Fibroblast of skin of abdomen (primary cell): ENCODE measurements at regions not wholly inside any gene's neighbourhood (a gene's known extent, or its start where the extent isn't known, plus 50 kb on each side); places are given as distances from the start of the nearest gene placed in this dataset.

ENCODE experiments used
- DNase-seq: peaks from one replicate; pipeline ENCODE4 v3.0.0-alpha.2; 2013

DNA sequence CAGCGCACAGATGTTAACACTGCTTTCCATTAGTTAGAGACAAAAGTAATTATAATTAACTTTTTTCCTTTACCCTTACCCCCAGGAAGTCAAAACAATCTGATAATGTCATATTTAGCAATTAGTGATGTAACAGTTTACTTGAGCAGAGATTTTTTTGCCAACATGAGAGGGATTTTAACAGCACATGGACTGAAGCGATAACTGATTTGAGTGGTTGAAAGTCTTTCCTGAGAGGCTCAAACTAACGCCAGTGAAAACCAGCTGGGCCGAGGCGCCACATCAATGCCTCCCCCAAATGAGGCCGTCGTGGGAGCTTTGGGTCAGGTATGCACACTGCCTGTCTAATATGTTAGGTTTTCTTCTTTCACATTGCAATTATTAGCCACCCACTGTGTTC is 469.9 kb upstream of the SMIM21 start:
- DNase-seq = no peak

GRCh38 chr18:75896865-75897264 is 469.4 kb upstream of the SMIM21 start:
- DNase-seq = no peak

DNA sequence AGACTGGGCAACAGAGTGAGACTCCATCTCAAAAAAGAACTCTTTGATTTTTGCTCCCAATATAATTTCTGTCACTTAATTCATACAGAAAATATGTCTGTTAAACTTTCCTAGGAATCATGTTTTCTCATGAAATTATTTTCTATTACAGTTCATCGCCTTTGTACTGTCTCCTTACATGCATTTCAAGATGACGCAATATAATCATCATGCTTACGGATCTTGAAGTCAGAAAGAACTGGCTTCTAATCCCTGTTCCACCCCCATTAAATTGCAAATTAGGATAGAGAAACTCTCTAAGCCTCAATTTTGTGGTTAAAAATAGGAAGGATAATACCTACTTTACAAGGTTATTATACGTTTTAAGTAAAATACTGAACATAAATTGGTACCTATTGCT is 467.6 kb upstream of the SMIM21 start:
- DNase-seq = no peak

- DNase-seq = no peak
Observed at GRCh38 chr18:75884728-75885127, 457.2 kb upstream of the SMIM21 start.

- no peak for DNase-seq
Observed at GRCh38 chr18:75880925-75881504, 453.5 kb upstream of the SMIM21 start.

- DNase-seq = no peak
Observed at GRCh38 chr18:75880266-75880665, 452.8 kb upstream of the SMIM21 start.

GRCh38 chr18:75879196-75879595 is 451.7 kb upstream of the SMIM21 start:
- DNase-seq = no peak

DNA sequence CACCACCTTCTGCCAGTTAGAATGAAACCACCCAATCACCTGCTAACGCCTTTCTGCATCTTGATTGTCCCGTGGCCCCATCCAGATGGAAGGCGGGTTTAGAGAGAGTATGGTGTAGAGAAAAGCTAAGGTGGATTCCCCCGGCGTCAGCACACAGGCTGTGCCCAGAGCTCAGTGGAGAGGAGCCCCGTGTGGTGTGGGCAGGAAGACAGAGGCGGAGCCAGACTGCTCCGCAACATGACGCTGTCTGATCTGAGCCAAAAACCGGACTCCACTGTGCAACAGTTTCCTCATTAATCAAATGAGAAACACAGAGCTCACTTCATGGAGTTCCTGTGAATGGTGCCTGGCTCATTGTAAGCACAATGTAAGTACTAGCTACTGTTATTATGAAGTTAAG is 448.1 kb upstream of the SMIM21 start:
- DNase-seq = no peak

DNA sequence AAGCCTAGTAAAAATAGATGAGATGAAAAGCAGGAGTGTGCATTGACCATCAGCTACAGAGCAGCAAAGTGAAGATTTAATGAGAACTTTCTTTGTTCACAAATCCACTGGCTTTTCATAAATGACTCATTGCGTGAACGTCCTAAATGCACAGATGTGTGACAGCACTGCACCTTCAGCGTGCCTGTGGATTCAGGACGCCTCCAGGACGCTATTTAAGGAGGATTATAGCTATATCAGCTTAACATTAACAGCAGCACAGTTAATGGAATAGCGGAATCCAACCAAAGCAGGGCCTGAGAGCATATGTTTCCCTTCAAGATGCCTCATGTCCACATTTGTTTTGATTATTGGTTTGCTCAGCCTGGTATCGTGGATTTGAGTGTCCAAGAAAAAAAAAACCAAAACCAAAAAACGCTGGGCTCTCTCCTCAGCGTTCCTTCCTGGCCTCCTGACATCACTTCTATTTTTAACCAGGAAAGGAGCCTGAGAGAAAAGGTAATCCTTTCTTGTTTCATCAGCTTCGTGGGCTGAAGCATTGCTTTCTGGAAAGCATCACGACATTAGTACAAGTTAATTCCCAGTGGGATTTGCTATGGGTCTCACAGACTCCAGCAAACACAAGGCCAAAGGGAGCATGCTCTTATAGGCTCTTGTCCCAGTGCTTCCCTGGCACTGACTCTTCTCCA is 447.0 kb upstream of the SMIM21 start:
- no peak for DNase-seq

GRCh38 chr18:75871596-75871995 is 444.1 kb upstream of the SMIM21 start:
- no peak for DNase-seq

DNA sequence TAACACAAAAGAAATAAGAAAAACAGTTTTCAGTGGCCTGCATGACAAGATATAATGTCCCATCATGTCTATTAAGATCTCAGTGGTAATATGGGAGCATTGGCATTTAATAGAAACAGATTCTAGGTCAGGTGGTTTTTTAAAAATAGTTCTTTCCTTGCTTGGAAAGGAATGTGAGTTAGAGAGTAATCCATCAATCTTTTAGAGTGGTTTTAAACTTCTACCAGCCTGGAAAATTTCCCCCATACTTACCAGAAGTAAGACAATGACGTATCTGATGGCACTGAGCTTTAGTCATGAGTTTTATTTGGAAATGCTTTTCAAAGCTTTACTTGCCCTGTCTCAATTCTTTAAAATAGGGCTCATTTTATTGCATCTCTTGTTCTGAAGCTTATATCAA is 441.7 kb upstream of the SMIM21 start:
- no peak for DNase-seq

DNA sequence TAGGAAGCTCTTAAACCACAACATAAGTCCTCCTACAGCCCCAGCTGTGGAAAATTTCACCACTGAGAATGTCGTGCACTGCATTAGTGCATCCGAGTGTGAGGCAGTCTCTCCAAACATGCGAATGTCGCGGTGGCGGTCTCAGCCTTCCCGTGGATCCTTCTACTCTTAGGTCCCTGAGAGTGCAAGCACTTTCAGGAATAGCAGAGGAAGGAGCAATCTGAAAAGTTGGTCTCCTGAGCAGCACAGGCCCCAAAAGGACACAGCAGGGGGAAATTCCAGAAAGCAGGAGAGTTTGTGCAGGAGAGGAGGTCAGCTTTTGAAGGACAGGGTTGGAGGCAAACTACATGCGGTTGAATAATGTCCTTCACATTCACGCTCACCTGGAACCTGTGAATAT is 440.5 kb upstream of the SMIM21 start:
- DNase-seq = no peak

- no peak for DNase-seq
Observed at GRCh38 chr18:75865639-75866038, 438.1 kb upstream of the SMIM21 start.

DNA sequence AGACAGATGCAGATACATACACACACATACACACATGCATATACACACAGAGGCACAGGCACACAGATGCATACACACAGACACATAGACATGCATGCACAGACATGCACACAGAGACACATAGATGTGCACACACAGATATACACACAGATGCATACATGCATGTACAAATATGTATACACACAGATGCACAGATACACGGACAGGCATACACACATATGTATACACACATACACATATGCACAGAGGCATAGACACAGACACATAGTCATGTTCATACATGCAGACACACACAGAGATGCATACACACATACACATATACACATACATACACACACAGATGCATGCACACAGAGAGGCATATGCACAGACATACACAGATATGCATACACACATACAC is 437.3 kb upstream of the SMIM21 start:
- DNase-seq = no peak

GRCh38 chr18:75863696-75864095 is 436.2 kb upstream of the SMIM21 start:
- DNase-seq = no peak

- no peak for DNase-seq
Observed at GRCh38 chr18:75862458-75862857, 435.0 kb upstream of the SMIM21 start.

GRCh38 chr18:75860166-75860565 is 432.7 kb upstream of the SMIM21 start:
- no peak for DNase-seq

DNA sequence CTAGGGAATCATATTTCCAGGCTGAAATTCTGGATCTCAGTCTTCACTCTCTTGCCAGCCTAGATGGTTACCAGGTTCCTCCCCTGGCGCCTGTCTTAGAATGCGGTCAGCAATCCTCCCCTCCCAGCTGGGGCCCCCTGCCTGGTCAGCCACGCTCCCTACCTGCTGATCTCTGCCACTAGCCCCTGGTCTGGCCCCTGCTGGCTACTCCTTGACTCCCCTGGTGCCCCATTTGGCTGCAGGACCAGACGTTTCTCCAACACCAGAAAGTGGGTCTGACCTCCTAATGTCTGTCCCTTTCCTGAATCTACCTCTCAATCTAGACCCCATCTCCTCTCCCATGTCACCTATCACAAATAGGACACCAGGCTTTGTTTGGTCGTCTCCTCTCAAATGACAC is 432.0 kb upstream of the SMIM21 start:
- DNase-seq = no peak

- no peak for DNase-seq
Observed at GRCh38 chr18:75858754-75859153, 431.3 kb upstream of the SMIM21 start.

- DNase-seq = no peak
Observed at GRCh38 chr18:75857558-75857957, 430.1 kb upstream of the SMIM21 start.

DNA sequence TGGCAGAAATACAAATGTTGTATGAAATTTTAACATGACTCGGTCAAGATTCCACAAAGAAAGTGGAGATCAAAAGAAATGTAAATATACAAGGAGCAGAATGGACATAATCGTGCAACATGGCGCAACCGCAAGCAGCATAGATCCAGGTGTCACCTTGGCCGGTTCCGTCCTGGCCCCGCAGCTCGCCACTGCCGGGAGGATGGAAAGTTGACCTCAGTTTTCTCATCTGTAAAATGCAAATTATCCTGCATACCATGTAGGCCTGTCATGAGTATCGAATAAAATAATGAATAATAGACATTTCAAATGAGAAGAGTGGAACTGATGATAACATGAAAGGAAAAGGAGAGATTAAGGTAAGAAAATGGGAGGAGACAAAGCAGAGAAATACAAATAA is 427.3 kb upstream of the SMIM21 start:
- DNase-seq = no peak

GRCh38 chr18:75854174-75854573 is 426.7 kb upstream of the SMIM21 start:
- DNase-seq = no peak

DNA sequence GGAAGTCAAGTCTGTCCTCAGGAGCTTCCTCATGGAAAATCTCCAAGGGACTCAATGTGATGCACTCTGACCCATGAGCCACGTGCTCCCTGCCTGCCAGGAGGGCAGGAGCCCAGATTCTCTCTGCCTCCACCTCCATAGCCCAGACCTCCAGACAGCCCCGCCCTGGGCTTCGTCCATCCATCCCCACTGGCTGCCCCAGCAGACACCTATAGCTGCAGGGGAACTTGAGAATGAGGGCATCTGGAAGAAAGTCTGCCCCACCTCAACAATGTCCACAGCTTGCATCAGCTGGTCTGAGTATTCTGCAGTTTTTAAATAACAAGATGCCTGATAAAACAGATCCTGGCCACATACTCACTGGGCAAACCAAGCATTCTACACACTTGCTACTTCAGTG is 418.8 kb upstream of the SMIM21 start:
- no peak for DNase-seq

DNA sequence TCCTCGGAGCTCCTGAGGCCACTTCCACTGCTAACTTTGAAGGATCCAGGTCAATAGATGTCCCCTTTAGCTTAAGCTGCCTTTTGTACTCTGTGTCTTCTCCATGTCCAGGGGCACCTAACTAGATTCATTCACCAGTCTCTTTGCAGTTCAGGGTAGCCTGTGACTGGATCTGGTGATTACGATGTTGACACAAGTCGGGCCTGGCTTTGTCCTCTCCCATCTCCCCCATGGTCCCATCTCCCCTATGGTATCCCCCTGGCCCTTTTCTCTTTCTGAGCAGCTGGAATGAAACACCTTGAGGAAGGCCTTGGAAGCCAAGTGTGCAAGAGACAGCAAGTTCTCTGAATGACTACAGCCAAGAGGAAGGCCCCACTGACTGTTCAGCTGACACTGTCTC is 417.9 kb upstream of the SMIM21 start:
- DNase-seq = no peak

DNA sequence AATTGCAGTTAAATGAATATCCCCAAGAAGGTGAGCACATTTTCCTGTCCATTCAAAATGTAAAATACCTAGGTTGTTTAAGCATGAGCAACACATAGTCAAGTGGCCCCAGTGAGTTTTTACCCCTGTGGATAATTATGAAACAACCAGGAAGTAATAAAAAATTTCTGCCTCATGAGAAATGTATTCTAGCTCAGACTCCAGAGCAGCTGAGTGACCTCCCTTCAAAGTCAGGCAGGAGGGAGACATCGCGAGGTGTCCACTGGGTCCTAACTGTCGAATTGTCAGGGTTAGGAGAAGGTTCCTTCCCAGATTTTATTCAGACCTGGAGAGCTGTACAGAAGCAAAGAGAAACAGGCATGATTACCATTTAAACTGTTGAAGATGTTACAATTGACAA is 416.6 kb upstream of the SMIM21 start:
- no peak for DNase-seq
